ENCODE measurements at regions not wholly inside any gene's neighbourhood (a gene's known extent, or its start where the extent isn't known, plus 50 kb on each side); places are given as distances from the start of the nearest gene placed in this dataset.

- Histone ChIP-seq H3K4me3 (no peak overlapping the region), H4K20me1 (no peaks in the 10 kb centered on the region), H3K4me1 (peaks cover 32% of the 10 kb centered on the region), H3K4me2 (no peak overlapping the region), H3K9ac (no peak overlapping the region), H3K27me3 (no peaks in the 10 kb centered on the region), H3K27ac (no peak overlapping the region), H3K9me3 (no peaks in the 10 kb centered on the region), H3K36me3 (no peaks in the 10 kb centered on the region)
- no peak for TF ChIP-seq Cebpa-rat (IDR thresholded peaks at IDR 0.05)
Measured at GRCh38 chr6:124877468-124877867, 84.8 kb upstream of the RNF217 start.

- Histone ChIP-seq H3K36me3 (no peaks in the 10 kb centered on the region), H3K4me2 (peak overlapping the region; percentile 46), H3K4me3 (no peak overlapping the region), H3K27me3 (no peaks in the 10 kb centered on the region), H3K4me1 (peaks cover 45% of the 10 kb centered on the region), H3K9me3 (no peaks in the 10 kb centered on the region), H3K9ac (peak overlapping the region; percentile 43; the same call in 1 of the 2 replicates), H3K27ac (peak overlapping the region; percentile 69), H4K20me1 (no peaks in the 10 kb centered on the region)
- no peak for TF ChIP-seq Cebpa-rat (IDR thresholded peaks at IDR 0.05)
Measured at GRCh38 chr6:124879110-124879991, 82.9 kb upstream of the RNF217 start.

DNA sequence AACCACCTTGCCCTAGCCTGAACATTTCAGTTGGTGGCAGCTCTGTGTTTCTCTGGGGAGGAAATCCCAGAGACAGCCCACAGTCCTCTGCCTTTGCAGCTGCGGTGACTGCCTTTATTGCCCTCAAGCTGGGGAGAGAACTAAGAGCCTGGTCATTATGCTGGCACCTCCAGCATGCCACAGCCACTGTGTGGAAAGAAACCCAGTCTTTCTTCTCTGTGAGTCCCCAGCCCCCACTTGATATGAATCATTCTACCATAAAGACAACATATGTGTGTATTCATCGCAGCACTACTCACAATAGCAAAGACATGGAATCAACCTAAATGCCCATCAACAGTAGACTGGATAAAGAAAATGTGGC is 82.3 kb upstream of the RNF217 start:
- H3K27ac ChIP-seq: peak overlapping the region; percentile 69
- no peak for TF ChIP-seq Cebpa-rat (IDR thresholded peaks at IDR 0.05)
- H3K9ac ChIP-seq: no peak overlapping the region; the same call in 1 of the 2 replicates
- H3K36me3 ChIP-seq: no peaks in the 10 kb centered on the region
- H4K20me1 ChIP-seq: no peaks in the 10 kb centered on the region
- H3K4me3 ChIP-seq: no peak overlapping the region
- H3K4me2 ChIP-seq: peak overlapping the region; percentile 46
- no peaks in the 10 kb centered on the region for H3K9me3 ChIP-seq
- peaks cover 45% of the 10 kb centered on the region for H3K4me1 ChIP-seq
- H3K27me3 ChIP-seq: no peaks in the 10 kb centered on the region

- Histone ChIP-seq H3K27ac (0 out of 2 replicates have a peak overlapping the region, but pooled peaks have one; percentile 51), H3K4me2 (peak overlapping the region; percentile 77), H3K4me1 (peaks cover 45% of the 10 kb centered on the region), H4K20me1 (no peaks in the 10 kb centered on the region), H3K4me3 (peak overlapping the region; percentile 16; the same call in 1 of the 2 replicates), H3K27me3 (no peaks in the 10 kb centered on the region), H3K9me3 (no peaks in the 10 kb centered on the region), H3K36me3 (no peaks in the 10 kb centered on the region), H3K9ac (peak overlapping the region; percentile 48; the same call in 1 of the 2 replicates)
- TF ChIP-seq Cebpa-rat (IDR thresholded peaks at IDR 0.05): no peak
Measured at GRCh38 chr6:124881898-124882578, 80.2 kb upstream of the RNF217 start.

- Histone ChIP-seq H3K9ac (peak overlapping the region; percentile 48), H3K27me3 (no peaks in the 10 kb centered on the region), H3K4me3 (peak overlapping the region; percentile 16; the same call in 1 of the 2 replicates), H3K4me1 (peaks cover 49% of the 10 kb centered on the region), H3K4me2 (peak overlapping the region; percentile 77), H3K36me3 (no peaks in the 10 kb centered on the region), H4K20me1 (no peaks in the 10 kb centered on the region), H3K9me3 (no peaks in the 10 kb centered on the region), H3K27ac (peak overlapping the region; percentile 51; the same call in 1 of the 2 replicates)
- peak; percentile 71; the same call in 1 of the 2 replicates for TF ChIP-seq Cebpa-rat (IDR thresholded peaks at IDR 0.05)
Measured at GRCh38 chr6:124882579-124883393, 79.5 kb upstream of the RNF217 start.

DNA sequence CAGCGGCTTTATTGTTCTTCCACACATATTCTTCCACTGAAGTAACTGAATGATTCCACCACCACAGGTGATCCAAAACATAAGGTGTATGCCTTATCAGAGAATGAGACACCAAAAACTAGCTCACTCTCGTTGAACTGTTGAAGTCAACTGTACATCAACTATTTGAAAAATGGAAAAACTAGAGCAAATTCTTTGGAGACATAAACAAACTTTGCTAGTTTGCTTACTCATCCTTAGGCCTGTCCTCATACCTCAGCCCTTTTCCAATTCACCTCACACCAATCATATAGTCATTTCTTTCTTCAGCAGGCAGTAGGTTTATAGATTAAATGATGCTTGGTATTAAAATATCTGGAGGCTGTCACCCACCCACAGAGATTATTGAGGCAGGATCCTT is 77.1 kb upstream of the RNF217 start:
- Histone ChIP-seq H4K20me1 (no peaks in the 10 kb centered on the region), H3K4me1 (peaks cover 53% of the 10 kb centered on the region), H3K4me3 (no peak overlapping the region), H3K9ac (no peak overlapping the region), H3K36me3 (no peaks in the 10 kb centered on the region), H3K4me2 (no peak overlapping the region), H3K27ac (no peak overlapping the region), H3K9me3 (no peaks in the 10 kb centered on the region), H3K27me3 (no peaks in the 10 kb centered on the region)
- no peak for TF ChIP-seq Cebpa-rat (IDR thresholded peaks at IDR 0.05)

DNA sequence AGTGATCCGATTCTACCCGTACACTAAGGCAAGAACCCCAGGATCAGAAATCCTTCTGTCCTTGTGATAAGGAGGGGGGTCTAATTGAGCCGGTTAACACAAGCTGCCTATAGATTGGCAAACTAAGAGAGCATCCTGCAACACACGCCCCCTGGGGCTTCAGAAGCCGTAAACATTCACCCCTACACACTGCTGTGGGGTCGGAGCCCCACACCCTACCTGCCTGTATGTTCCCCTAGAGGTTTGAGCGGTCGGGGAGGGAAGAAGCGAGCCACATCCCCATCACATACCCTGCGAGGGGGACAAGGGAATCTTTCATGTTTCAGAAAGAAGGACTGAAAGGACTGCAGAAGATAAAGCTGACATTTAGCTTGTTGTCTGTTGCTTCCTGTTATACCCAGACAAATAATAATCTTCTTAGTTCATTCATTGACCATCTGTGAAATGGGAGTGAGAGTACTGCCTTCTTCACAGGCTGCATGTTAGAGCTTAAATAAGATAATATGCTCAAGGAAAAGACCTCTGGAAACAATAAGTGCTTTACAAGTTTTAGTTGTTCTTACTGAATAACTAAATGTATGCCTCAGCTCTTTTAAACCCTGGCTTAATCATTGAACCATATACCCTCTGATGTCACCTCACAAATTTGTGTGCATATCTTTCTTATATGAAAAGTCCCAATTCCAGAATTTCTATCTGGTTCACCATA is 74.2 kb upstream of the RNF217 start:
- H3K36me3 ChIP-seq: no peaks in the 10 kb centered on the region
- H4K20me1 ChIP-seq: no peaks in the 10 kb centered on the region
- no peak overlapping the region for H3K4me3 ChIP-seq
- peaks cover 27% of the 10 kb centered on the region for H3K4me1 ChIP-seq
- no peaks in the 10 kb centered on the region for H3K27me3 ChIP-seq
- H3K27ac ChIP-seq: no peak overlapping the region
- TF ChIP-seq Cebpa-rat (IDR thresholded peaks at IDR 0.05): no peak
- H3K9me3 ChIP-seq: no peaks in the 10 kb centered on the region
- H3K9ac ChIP-seq: 0 out of 2 replicates have a peak overlapping the region, but pooled peaks have one; percentile 31
- peak overlapping the region; percentile 59 for H3K4me2 ChIP-seq

DNA sequence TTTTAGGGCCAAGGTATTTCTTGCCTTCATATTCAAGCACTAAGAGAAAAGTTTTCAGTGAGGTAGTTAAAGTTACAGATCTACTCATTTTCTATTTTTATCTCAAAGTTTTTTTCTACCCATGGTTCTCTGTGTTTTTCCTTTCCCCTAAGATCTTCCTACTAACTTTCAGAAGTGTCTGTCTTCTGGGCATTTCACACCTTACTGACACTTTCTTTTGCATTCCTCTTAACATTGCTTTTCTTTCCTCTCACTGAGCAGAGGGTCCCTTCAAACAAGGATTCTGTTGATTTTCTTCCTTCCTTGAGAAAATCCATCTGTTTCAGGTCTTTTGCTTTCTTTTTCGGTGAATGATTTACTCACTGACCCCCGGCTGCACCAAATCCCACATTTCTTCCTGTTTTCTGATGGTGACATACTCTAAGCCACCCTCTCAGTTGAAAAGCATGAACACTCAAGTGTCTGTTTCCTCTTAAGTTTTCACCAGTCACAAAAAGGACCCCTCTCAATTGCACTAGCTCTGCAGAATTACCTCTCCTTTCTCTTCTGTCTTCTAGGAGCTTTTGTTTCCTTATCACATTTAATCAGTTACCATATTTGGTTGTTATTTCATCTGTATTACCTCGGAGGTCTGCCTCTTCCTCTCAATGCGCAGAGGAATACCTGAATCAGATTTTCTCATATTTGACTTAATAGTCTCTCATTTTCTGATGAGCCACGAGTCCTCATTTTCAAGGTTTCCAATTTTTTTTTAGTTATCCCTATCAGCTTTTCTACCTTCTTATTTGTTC is 73.5 kb upstream of the RNF217 start:
- no peaks in the 10 kb centered on the region for H3K27me3 ChIP-seq
- H3K27ac ChIP-seq: peak overlapping the region; percentile 19; the same call in 1 of the 2 replicates

More for the DNA sequence above, 73.5 kb upstream of the RNF217 start:
- no peaks in the 10 kb centered on the region for H3K36me3 ChIP-seq
- H3K4me2 ChIP-seq: peak overlapping the region; percentile 59
- H3K9me3 ChIP-seq: no peaks in the 10 kb centered on the region
- H3K9ac ChIP-seq: peak overlapping the region; percentile 31; the same call in 1 of the 2 replicates
- H3K4me1 ChIP-seq: peaks cover 20% of the 10 kb centered on the region
- TF ChIP-seq Cebpa-rat (IDR thresholded peaks at IDR 0.05): no peak
- H3K4me3 ChIP-seq: no peak overlapping the region
- H4K20me1 ChIP-seq: no peaks in the 10 kb centered on the region
